T-helper 1 cell treated with Interleukin-12 subunit alpha and Interleukin-12 subunit beta and Interleukin-4 antibody, amounts not matched to agents 30 μg/mL and 1 μg/mL, for 36 hours (primary cell): ENCODE measurements at regions not wholly inside any gene's neighbourhood (a gene's known extent, or its start where the extent isn't known, plus 50 kb on each side); places are given as distances from the start of the nearest gene placed in this dataset.

ENCODE experiments used
- H3K27ac Mint-ChIP-seq: one replicate; pipeline ENCODE4 v1.8.0; 2021; ENCODE audit warnings: mild to moderate bottlenecking, mixed read lengths
- H3K27me3 Mint-ChIP-seq: one replicate; pipeline ENCODE4 v1.8.0; 2021; ENCODE audit warnings: low read depth, mixed read lengths
- H3K36me3 Mint-ChIP-seq: one replicate; pipeline ENCODE4 v1.8.0; 2021; ENCODE audit warnings: low read depth, mixed read lengths
- H3K4me1 Mint-ChIP-seq: one replicate; pipeline ENCODE4 v1.8.0; 2021; ENCODE audit warnings: low read depth, mixed read lengths
- H3K4me3 Mint-ChIP-seq: one replicate; pipeline ENCODE4 v1.8.0; 2021; ENCODE audit warnings: mild to moderate bottlenecking, moderate library complexity, mixed read lengths
- H3K9me3 Mint-ChIP-seq: one replicate; pipeline ENCODE4 v1.8.0; 2021; ENCODE audit warnings: mixed read lengths

GRCh38 chr6:168741942-168742782 lies 301.2 kb downstream of the SMOC2 start:
- Mint-ChIP-seq H3K27me3 (no peaks in the 10 kb centered on the region), H3K36me3 (no peaks in the 10 kb centered on the region), H3K27ac (no peak overlapping the region), H3K4me1 (no peaks in the 10 kb centered on the region), H3K9me3 (peaks cover 4% of the 10 kb centered on the region), H3K4me3 (no peak overlapping the region)

DNA sequence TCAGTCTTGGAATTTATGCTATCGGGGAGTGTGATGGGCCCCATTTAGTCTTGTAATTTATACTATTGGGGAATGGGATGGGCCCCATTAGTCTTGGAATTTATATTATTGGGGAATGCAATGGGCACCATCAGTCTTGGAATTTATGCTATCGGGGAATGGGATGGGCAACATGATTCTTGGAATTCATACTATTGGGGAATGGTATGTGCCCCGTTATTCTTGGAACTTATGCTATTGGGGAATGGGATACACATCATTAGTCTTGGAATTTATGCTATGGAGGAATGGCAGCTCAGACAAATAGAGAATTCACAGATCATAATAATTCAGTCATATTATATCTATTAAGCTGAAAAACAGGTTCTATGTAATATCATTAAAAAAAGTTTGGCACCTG lies 300.3 kb downstream of the SMOC2 start:
- no peak overlapping the region for H3K27ac Mint-ChIP-seq
- no peaks in the 10 kb centered on the region for H3K4me1 Mint-ChIP-seq
- no peak overlapping the region for H3K4me3 Mint-ChIP-seq
- no peaks in the 10 kb centered on the region for H3K27me3 Mint-ChIP-seq
- no peaks in the 10 kb centered on the region for H3K36me3 Mint-ChIP-seq
- H3K9me3 Mint-ChIP-seq: peaks cover 9% of the 10 kb centered on the region

- H3K27ac Mint-ChIP-seq: no peak overlapping the region
- peaks cover 10% of the 10 kb centered on the region for H3K9me3 Mint-ChIP-seq
- no peaks in the 10 kb centered on the region for H3K36me3 Mint-ChIP-seq
- H3K4me3 Mint-ChIP-seq: no peak overlapping the region
- H3K4me1 Mint-ChIP-seq: no peaks in the 10 kb centered on the region
- no peaks in the 10 kb centered on the region for H3K27me3 Mint-ChIP-seq
These were observed 298.4 kb downstream of the SMOC2 start for GRCh38 chr6:168739381-168739780.

DNA sequence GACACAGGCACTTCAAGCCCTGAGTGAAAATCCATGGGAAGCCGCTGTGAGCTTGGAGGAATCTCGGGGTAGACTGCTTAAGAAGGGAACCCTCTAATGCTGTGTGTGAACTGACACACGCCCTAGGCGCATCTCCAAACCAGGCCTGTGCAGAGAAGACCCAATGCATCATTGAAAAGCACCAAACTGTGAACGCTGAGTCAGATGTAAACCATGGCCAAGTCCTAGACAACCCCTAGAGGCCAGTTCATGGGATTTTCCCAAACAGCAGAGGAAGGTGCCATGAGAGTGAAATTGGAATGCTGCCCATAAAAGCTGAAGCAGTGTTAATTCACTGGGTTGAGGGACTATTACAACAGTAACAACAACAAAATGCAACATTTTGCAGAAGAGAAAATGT lies 296.5 kb downstream of the SMOC2 start:
- Mint-ChIP-seq H3K4me3 (no peak overlapping the region), H3K27me3 (no peaks in the 10 kb centered on the region), H3K4me1 (no peaks in the 10 kb centered on the region), H3K27ac (no peak overlapping the region), H3K9me3 (peaks cover 8% of the 10 kb centered on the region), H3K36me3 (no peaks in the 10 kb centered on the region)

GRCh38 chr6:168737014-168737413 lies 296.0 kb downstream of the SMOC2 start:
- no peaks in the 10 kb centered on the region for H3K4me1 Mint-ChIP-seq
- no peaks in the 10 kb centered on the region for H3K27me3 Mint-ChIP-seq
- H3K27ac Mint-ChIP-seq: no peak overlapping the region
- no peak overlapping the region for H3K4me3 Mint-ChIP-seq
- peaks cover 6% of the 10 kb centered on the region for H3K9me3 Mint-ChIP-seq
- H3K36me3 Mint-ChIP-seq: no peaks in the 10 kb centered on the region

GRCh38 chr6:168736039-168736438 lies 295.1 kb downstream of the SMOC2 start:
- H3K9me3 Mint-ChIP-seq: peaks cover 6% of the 10 kb centered on the region
- H3K4me3 Mint-ChIP-seq: no peak overlapping the region
- H3K4me1 Mint-ChIP-seq: no peaks in the 10 kb centered on the region
- no peak overlapping the region for H3K27ac Mint-ChIP-seq
- no peaks in the 10 kb centered on the region for H3K27me3 Mint-ChIP-seq
- H3K36me3 Mint-ChIP-seq: no peaks in the 10 kb centered on the region

GRCh38 chr6:168735268-168735949 lies 294.4 kb downstream of the SMOC2 start:
- Mint-ChIP-seq H3K27ac (no peak overlapping the region), H3K4me3 (no peak overlapping the region), H3K9me3 (peaks cover 6% of the 10 kb centered on the region), H3K27me3 (no peaks in the 10 kb centered on the region), H3K36me3 (no peaks in the 10 kb centered on the region), H3K4me1 (no peaks in the 10 kb centered on the region)

- Mint-ChIP-seq H3K9me3 (peaks cover 6% of the 10 kb centered on the region), H3K4me3 (no peak overlapping the region), H3K27ac (no peak overlapping the region), H3K27me3 (no peaks in the 10 kb centered on the region), H3K36me3 (no peaks in the 10 kb centered on the region), H3K4me1 (no peaks in the 10 kb centered on the region)
These were observed 293.5 kb downstream of the SMOC2 start for GRCh38 chr6:168734523-168734922.

DNA sequence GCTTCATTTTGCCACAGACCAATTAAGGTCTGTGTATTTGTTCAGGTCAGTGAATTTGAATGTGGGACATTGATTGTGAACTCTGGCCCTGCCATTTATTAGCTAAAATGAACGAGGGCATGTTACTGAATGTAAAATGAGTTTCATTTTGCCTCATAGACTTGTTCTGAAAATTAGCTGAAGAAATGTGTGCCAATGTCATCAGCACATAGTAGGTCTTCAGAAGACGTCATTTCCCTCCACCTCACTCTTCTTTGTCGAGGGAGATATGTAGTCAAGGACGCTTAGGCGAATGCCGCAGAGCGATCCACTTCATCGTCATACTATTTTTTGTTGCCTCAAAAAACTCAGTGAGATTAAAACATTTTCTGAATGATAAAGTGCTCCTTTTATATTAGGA lies 291.7 kb downstream of the SMOC2 start:
- no peaks in the 10 kb centered on the region for H3K27me3 Mint-ChIP-seq
- H3K36me3 Mint-ChIP-seq: no peaks in the 10 kb centered on the region
- H3K9me3 Mint-ChIP-seq: peaks cover 6% of the 10 kb centered on the region
- no peak overlapping the region for H3K27ac Mint-ChIP-seq
- H3K4me1 Mint-ChIP-seq: no peaks in the 10 kb centered on the region
- no peak overlapping the region for H3K4me3 Mint-ChIP-seq

GRCh38 chr6:168730931-168731716 lies 290.1 kb downstream of the SMOC2 start:
- H3K36me3 Mint-ChIP-seq: no peaks in the 10 kb centered on the region
- no peaks in the 10 kb centered on the region for H3K27me3 Mint-ChIP-seq
- no peaks in the 10 kb centered on the region for H3K4me1 Mint-ChIP-seq
- no peak overlapping the region for H3K4me3 Mint-ChIP-seq
- H3K9me3 Mint-ChIP-seq: no peaks in the 10 kb centered on the region
- no peak overlapping the region for H3K27ac Mint-ChIP-seq

DNA sequence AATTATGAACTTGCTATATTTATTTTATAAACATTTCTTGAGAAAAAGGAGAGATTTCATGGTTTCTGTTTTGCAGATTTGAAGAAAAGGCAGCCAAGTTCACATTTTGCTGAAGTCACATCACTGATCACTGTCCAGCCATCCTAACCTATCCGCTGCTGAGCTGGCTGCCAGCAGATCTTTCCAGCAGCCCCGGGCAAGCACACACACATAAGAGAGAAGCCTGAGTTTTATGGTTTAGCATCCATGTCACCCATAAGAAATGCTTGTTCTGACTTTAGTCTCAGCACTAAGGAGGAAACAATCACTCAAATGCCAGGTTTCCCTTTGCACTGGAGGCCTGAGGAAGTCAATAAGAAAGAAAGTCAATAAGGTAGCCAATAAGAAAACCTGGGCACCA lies 287.1 kb downstream of the SMOC2 start:
- H3K27me3 Mint-ChIP-seq: no peaks in the 10 kb centered on the region
- H3K27ac Mint-ChIP-seq: no peak overlapping the region

DNA sequence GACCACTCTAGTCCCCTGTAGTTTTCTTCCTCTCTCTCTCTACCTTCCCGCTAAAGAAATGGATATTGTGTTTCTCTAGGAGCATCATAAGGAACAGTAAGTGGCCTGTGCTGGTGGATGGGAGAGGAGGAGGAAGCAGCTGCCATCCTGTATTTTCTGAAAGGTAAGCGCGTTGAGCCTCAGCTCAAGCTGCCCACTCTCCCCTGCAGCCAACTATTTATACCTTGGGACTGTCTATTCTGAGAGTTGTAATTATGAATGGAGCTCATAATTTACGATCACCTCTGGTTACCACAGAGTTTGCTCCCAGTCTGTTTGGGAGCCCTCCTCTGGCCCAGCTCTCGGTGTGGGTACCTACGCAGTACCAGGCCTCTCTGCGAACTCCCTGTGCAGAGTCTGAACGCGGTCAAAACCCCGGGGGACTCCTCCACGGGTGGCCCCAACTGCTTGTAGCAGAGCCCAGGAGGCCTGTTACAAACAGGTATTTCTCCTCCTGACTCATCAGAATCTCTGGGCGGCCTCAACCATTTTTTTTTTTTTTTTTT lies 285.4 kb downstream of the SMOC2 start:
- Mint-ChIP-seq H3K36me3 (no peaks in the 10 kb centered on the region), H3K4me1 (no peaks in the 10 kb centered on the region), H3K27ac (no peak overlapping the region), H3K27me3 (no peaks in the 10 kb centered on the region), H3K9me3 (no peaks in the 10 kb centered on the region), H3K4me3 (no peak overlapping the region)

More for the DNA sequence above, 287.1 kb downstream of the SMOC2 start:
- no peaks in the 10 kb centered on the region for H3K9me3 Mint-ChIP-seq
- H3K4me3 Mint-ChIP-seq: no peak overlapping the region
- H3K4me1 Mint-ChIP-seq: no peaks in the 10 kb centered on the region
- no peaks in the 10 kb centered on the region for H3K36me3 Mint-ChIP-seq

- Mint-ChIP-seq H3K9me3 (no peaks in the 10 kb centered on the region), H3K27ac (no peak overlapping the region), H3K36me3 (no peaks in the 10 kb centered on the region), H3K27me3 (no peaks in the 10 kb centered on the region), H3K4me1 (no peaks in the 10 kb centered on the region), H3K4me3 (no peak overlapping the region)
These were observed 284.8 kb downstream of the SMOC2 start for GRCh38 chr6:168725802-168726201.

DNA sequence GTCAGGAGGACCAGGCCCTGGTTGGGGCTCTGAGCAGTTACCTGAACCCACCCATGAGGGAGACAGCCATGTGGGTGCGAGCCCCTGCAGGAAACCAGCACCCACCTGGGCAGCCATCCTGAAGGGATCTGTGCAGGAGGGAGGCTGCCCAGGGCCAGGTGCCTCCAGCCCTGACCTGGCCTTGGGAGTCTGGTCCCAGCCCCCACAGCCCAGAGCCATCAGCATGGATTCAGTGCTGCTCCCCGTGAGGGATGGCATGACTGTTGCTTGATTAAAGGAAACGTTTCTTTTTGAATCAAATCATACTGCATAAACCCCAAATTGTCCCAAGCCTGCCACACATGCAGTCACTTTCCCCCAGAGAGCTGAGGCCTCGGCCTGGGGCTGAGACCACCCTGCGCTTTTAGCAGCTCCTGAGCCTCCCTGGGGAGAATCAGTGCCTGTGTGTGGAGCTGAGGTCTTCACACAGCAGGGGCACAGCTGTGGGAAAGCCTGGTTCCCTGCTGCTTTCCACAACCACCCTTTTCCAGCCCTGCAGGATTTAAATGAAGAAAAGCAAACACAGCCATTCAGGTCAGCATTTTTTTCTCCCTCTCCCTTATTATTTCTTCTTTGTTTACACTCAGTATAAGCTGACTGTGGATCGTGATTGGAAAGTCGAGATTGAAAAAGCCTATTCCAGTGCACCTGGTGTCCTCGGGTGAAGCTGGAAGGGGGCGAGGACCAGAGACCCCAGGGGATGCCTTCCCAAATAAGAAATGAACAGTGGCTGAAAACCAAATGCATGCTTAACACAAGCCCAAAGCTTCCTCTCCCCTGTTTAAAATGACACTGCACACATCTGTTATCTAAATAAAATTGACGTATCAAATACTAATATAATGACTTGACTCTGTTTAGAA lies 283.9 kb downstream of the SMOC2 start:
- Mint-ChIP-seq H3K27ac (no peak overlapping the region), H3K4me3 (no peak overlapping the region), H3K27me3 (no peaks in the 10 kb centered on the region), H3K36me3 (no peaks in the 10 kb centered on the region), H3K9me3 (no peaks in the 10 kb centered on the region), H3K4me1 (no peaks in the 10 kb centered on the region)
